ENCODE measurements at regions not wholly inside any gene's neighbourhood (a gene's known extent, or its start where the extent isn't known, plus 50 kb on each side); places are given as distances from the start of the nearest gene placed in this dataset.

DNA sequence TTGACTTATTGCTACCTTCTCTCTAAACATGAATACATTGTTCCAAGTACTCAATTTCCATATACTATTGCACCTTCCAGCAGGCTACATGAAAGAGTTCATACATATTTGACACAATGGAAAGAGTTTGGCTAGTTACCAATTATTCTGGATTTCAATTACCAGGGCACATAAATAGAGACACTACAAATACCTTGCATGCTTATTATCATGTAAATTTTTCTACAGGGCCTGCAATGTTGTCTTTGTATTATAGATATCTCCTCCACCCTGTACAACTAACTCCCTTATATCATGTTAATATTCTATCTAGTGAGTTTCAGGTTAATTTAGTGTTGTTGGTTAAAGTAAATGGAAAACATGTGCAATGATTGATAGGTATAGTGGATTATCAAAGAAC, 540.7 kb upstream of the SLITRK5 start:
- H2BK12ac ChIP-seq (ENCODE audit: insufficient read length, low read depth, low read length) = no peak overlapping the region
- no peaks in the 10 kb centered on the region for H3K9me3 ChIP-seq (ENCODE audit: control insufficient read depth, low read depth, low read length)
- H3K27ac ChIP-seq (ENCODE audit: insufficient read length, low read depth, low read length) = no peak overlapping the region
- no peak overlapping the region for H2BK5ac ChIP-seq (ENCODE audit: insufficient read length, low read length)
- H4K20me1 ChIP-seq (ENCODE audit: control insufficient read depth, insufficient read depth, insufficient read length) = no peaks in the 10 kb centered on the region
- Mint-ChIP-seq H3K9me3 (no peaks in the 10 kb centered on the region), H3K36me3 (ENCODE audit: insufficient read depth in 1 of 3, low read depth in 3 of 3) (peaks cover 0 to 3% (median 0%) of the 10 kb centered on the region in 3 experiments; a peak in 1 of 7 replicates), H3K4me3 (no peak overlapping the region), H3K27me3 (ENCODE audit: low read depth) (peaks cover 9% of the 10 kb centered on the region), H3K27ac (no peak overlapping the region; a peak in 1 of 7 replicates), H3K4me1 (peaks cover 11 to 16% of the 10 kb centered on the region in 2 experiments)
- no peaks in the 10 kb centered on the region for H3K79me2 ChIP-seq (ENCODE audit: insufficient read depth, low read length)
- no peak overlapping the region for H2BK15ac ChIP-seq (ENCODE audit: low read depth, low read length)
- no peak overlapping the region for H3K18ac ChIP-seq (ENCODE audit: insufficient read length, low read depth, low read length)
- H3K4ac ChIP-seq (ENCODE audit: low read depth, low read length) = no peak overlapping the region
- H3K23me2 ChIP-seq (ENCODE audit: insufficient read length, low read depth, low read length, poor library complexity, severe bottlenecking) = no peaks in the 10 kb centered on the region
- H2BK20ac ChIP-seq (ENCODE audit: low read depth, low read length, poor library complexity, severe bottlenecking) = no peak overlapping the region
- no peak overlapping the region for H4K8ac ChIP-seq (replicated peaks; ENCODE audit: insufficient read length, low read depth, low read length)
- no peak for DNase-seq
- no peak overlapping the region for H3K56ac ChIP-seq (ENCODE audit: insufficient read length, low read depth, low read length)
- no peak overlapping the region for H3K14ac ChIP-seq (ENCODE audit: insufficient read depth, low read length)
- H4K5ac ChIP-seq (ENCODE audit: insufficient read length, low read depth, low read length) = no peak overlapping the region
- no peaks in the 10 kb centered on the region for H3K27me3 ChIP-seq (ENCODE audit: insufficient read depth, low read length)
- no peaks in the 10 kb centered on the region for H3K4me1 ChIP-seq (ENCODE audit: insufficient read depth, low read length)
- H3K23ac ChIP-seq (ENCODE audit: insufficient read length, low read depth, low read length) = no peak overlapping the region
- TF ChIP-seq, protein P1, sequence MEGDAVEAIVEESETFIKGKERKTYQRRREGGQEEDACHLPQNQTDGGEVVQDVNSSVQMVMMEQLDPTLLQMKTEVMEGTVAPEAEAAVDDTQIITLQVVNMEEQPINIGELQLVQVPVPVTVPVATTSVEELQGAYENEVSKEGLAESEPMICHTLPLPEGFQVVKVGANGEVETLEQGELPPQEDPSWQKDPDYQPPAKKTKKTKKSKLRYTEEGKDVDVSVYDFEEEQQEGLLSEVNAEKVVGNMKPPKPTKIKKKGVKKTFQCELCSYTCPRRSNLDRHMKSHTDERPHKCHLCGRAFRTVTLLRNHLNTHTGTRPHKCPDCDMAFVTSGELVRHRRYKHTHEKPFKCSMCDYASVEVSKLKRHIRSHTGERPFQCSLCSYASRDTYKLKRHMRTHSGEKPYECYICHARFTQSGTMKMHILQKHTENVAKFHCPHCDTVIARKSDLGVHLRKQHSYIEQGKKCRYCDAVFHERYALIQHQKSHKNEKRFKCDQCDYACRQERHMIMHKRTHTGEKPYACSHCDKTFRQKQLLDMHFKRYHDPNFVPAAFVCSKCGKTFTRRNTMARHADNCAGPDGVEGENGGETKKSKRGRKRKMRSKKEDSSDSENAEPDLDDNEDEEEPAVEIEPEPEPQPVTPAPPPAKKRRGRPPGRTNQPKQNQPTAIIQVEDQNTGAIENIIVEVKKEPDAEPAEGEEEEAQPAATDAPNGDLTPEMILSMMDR (conservative IDR thresholded peaks at IDR 0.05) = no peak
- H3K9ac ChIP-seq (ENCODE audit: extremely low read depth, insufficient read length, low read length) = no peak overlapping the region
- H3K79me1 ChIP-seq (ENCODE audit: insufficient read depth, low read depth, low read length, poor library complexity, severe bottlenecking) = no peaks in the 10 kb centered on the region
- no peak overlapping the region for H3K4me2 ChIP-seq (ENCODE audit: insufficient read depth, insufficient read length, low read length)
- no peak overlapping the region for H4K91ac ChIP-seq (ENCODE audit: insufficient read length, low read depth, low read length)
- H2BK120ac ChIP-seq (ENCODE audit: low read depth, low read length, poor library complexity, severe bottlenecking) = no peak overlapping the region
- no peak overlapping the region for H2AK5ac ChIP-seq (ENCODE audit: insufficient read length, low read length)
- H3T11ph ChIP-seq (ENCODE audit: low read length) = no peak overlapping the region
- no peak overlapping the region for H2AFZ ChIP-seq (ENCODE audit: low read length)

All from H9 (cell line).